NB4 (cell line): ENCODE measurements at regions not wholly inside any gene's neighbourhood (a gene's known extent, or its start where the extent isn't known, plus 50 kb on each side); places are given as distances from the start of the nearest gene placed in this dataset.
A peak's percentile ranks its signal among the peaks of the same experiment; 100 is the strongest.

Experiments
- DNase-seq: peaks from one replicate; pipeline ENCODE4 v3.0.0; 2010; ENCODE audit warnings: low read depth
- H3K4me3 ChIP-seq: one replicate; pipeline ENCODE4 v1.5.1; 2011; ENCODE audit warnings: mild to moderate bottlenecking, low read depth, low read length, moderate library complexity
- MYC ChIP-seq: IDR thresholded peaks from 2 replicates; pipeline ENCODE4 v1.6.1; 2011; ENCODE audit warnings: low read depth, low read length
- POLR2A ChIP-seq: IDR thresholded peaks from 2 replicates; pipeline ENCODE4 v1.6.1; 2011; ENCODE audit warnings: mild to moderate bottlenecking; ENCODE audit not compliant: insufficient read length; ENCODE audit errors: extremely low read depth
- TF ChIP-seq, protein P1 (sequence below): IDR thresholded peaks from one replicate; pipeline ENCODE4 v1.5.1; 2012; ENCODE audit warnings: low read depth, low read length
- TF ChIP-seq, protein P2 (sequence below): IDR thresholded peaks from 2 replicates; pipeline ENCODE4 v1.6.1; 2011; ENCODE audit warnings: low read depth, low read length

DNA sequence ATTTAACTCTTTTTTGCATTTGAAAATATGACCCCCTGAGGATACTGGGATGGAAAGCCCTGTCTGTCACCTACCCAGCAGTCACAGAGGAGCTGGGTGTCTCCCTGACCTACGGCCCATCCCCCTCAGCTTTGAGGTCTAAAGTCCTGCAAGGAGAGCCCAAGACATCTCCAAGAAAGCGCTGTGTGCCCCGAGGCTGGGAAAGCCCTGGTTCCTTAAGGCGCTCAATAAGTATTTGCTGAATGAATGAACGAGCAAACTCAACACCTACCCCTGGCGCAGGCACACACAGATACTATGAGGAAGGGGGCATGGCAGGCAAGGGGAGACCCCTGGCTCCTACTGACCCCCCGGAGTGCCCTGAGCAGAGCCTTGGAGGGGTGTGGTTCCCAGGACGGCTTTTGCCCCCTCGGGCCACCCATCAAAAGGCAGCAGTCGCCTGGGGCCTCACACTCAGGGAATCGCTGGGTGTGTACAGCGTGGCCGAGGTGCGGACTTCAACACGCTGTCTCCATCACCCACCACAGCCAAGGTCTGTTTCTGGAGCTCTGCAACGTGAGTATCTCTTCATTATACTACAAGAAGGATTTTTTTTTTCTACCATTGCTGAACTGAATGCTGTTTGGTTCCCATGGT lies 211.6 kb downstream of the ERCC6L2 start:
- H3K4me3 ChIP-seq, result no peak overlapping the region
- DNase-seq, result no peak
- TF ChIP-seq POLR2A, result no peak

DNA sequence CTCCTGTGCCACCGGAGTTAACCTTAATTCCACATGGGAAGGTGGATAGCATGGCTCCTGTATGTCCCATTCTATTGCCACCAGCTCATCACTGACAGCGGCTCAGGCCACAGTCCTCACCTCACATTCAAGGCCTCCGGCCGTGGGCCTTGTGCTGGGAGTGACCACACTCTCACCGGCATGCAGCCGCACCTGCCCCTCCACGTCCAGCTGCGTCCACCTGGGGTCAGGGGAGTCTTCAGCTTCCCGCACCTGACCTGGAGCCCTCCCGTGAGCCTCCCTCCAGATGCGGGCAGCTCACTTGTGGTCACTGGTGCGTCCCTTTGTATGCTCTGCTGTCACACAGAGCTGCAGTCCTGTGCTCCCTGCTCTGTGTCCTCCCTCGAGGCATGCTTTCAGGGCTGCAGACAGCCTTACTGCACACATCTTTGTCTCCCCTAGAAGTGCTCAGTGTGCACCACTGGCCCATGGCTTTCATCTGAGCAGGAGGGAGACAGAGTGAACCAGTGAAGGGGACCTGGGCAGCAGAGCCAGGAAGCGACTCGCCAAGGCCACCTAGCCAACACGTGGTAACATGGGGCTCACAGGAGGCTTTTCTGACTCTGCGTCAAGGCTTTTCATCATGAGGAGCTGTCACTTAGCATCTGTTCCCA lies 210.1 kb downstream of the ERCC6L2 start:
- H3K4me3 ChIP-seq, result no peak overlapping the region
- no peak for DNase-seq
- TF ChIP-seq, protein P1, sequence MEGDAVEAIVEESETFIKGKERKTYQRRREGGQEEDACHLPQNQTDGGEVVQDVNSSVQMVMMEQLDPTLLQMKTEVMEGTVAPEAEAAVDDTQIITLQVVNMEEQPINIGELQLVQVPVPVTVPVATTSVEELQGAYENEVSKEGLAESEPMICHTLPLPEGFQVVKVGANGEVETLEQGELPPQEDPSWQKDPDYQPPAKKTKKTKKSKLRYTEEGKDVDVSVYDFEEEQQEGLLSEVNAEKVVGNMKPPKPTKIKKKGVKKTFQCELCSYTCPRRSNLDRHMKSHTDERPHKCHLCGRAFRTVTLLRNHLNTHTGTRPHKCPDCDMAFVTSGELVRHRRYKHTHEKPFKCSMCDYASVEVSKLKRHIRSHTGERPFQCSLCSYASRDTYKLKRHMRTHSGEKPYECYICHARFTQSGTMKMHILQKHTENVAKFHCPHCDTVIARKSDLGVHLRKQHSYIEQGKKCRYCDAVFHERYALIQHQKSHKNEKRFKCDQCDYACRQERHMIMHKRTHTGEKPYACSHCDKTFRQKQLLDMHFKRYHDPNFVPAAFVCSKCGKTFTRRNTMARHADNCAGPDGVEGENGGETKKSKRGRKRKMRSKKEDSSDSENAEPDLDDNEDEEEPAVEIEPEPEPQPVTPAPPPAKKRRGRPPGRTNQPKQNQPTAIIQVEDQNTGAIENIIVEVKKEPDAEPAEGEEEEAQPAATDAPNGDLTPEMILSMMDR, result no peak
- TF ChIP-seq POLR2A (no peak), MYC (no peak)
- TF ChIP-seq, protein P2, sequence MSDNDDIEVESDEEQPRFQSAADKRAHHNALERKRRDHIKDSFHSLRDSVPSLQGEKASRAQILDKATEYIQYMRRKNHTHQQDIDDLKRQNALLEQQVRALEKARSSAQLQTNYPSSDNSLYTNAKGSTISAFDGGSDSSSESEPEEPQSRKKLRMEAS, result no peak

DNA sequence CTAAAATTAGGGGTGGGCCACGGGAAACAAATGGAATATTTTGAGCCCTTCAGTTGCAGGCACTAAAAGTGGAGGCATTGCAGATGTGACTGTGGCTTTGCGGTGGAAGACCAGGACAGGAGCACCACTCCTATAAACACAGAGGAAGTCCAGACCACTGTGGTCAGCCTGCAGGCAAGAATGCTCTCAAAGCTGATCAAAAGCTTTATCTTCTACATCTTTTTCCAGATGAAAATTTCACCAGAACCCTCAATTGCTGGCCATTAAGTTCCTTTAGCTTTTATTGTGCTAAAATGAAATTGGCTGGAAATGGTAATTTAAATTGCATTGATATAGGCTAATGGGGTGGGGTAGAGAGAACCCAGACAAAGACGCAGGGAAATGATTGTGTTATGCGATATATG lies 208.8 kb downstream of the ERCC6L2 start:
- H3K4me3 ChIP-seq, result no peak overlapping the region
- TF ChIP-seq POLR2A (no peak), MYC (peak; percentile 7; the same call in 1 of the 2 replicates)
- TF ChIP-seq, protein P2, result peak; percentile 41
- TF ChIP-seq, protein P1, result no peak
- DNase-seq, result peak; percentile 81

DNA sequence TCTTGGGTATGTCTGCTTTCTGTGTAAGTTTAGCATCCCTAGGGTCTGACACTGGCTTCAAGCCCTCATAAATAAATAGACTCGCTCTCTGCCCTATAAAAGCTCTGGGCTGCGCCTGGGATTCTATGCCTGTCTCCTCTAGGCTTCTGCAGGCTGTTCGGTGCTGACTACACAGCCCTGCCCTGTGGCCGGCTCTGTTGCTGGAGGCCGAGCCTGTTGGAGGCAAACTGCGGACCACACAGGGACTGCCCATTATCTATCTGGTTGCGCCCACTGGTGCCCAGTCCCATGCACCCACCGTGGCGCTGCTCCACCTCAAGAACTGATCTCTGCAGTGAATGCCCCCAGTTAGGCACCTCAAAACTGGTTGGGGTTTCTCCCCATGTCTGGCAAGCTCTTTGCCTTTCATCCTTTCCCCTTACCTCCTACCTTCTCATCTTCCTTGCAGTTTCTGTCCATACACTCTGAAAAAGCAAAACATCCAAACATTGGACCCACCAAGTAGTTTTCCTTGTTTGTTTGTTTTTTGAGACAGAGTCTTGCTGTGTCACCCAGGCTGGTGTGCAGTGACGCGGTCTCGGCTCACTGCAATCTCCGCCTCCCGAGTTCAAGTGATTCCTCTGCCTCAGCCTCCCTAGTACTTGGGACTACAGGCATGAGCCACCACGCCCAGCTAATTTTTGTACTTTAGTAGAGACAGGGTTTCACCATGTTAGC lies 207.2 kb downstream of the ERCC6L2 start:
- no peak for TF ChIP-seq POLR2A
- DNase-seq, result no peak

GRCh38 chr9:96080364-96080763 lies 204.9 kb downstream of the ERCC6L2 start:
- no peak overlapping the region for H3K4me3 ChIP-seq
- TF ChIP-seq, protein P1, result no peak
- TF ChIP-seq MYC (no peak), POLR2A (no peak)
- TF ChIP-seq, protein P2, result no peak
- no peak for DNase-seq

More for the DNA sequence above, 207.2 kb downstream of the ERCC6L2 start:
- H3K4me3 ChIP-seq, result no peak overlapping the region

- TF ChIP-seq, protein P1, result no peak
- TF ChIP-seq MYC, result no peak
- TF ChIP-seq, protein P2, result no peak
- TF ChIP-seq POLR2A, result no peak
- no peak overlapping the region for H3K4me3 ChIP-seq
- no peak for DNase-seq
Measured at GRCh38 chr9:96079779-96080178, 204.3 kb downstream of the ERCC6L2 start.

GRCh38 chr9:96078897-96079490 lies 203.5 kb downstream of the ERCC6L2 start:
- no peak overlapping the region for H3K4me3 ChIP-seq
- TF ChIP-seq MYC (no peak), POLR2A (no peak)
- TF ChIP-seq, protein P2, result no peak
- TF ChIP-seq, protein P1, result no peak
- DNase-seq, result no peak
